PFSK-1 (cell line): ENCODE measurements at regions not wholly inside any gene's neighbourhood (a gene's known extent, or its start where the extent isn't known, plus 50 kb on each side); places are given as distances from the start of the nearest gene placed in this dataset.

Experiments used
- FOXP2 ChIP-seq: optimal IDR thresholded peaks from 2 replicates; pipeline ENCODE3; 2011; ENCODE audit warnings: borderline replicate concordance, control low read depth, inconsistent platforms; ENCODE audit not compliant: insufficient read depth; ENCODE audit errors: extremely low read length, extremely low read depth
- POLR2AphosphoS5 ChIP-seq: IDR thresholded peaks from 2 replicates; pipeline ENCODE4 v1.6.1; 2012; ENCODE audit warnings: low read depth, mild to moderate bottlenecking, control low read depth, low read length, moderate library complexity
- SIN3A ChIP-seq: IDR thresholded peaks from 2 replicates; pipeline ENCODE4 v1.6.1; 2012; ENCODE audit warnings: mild to moderate bottlenecking, low read length, moderate library complexity, borderline replicate concordance; ENCODE audit not compliant: insufficient read depth
- TAF1 ChIP-seq: IDR thresholded peaks from 2 replicates; pipeline ENCODE4 v1.6.1; 2012; ENCODE audit warnings: low read length, control low read depth, borderline replicate concordance; ENCODE audit not compliant: insufficient read depth
- TF ChIP-seq, protein P1 (sequence below), 2 experiments: IDR thresholded peaks; 2 replicates each; pipeline versions ENCODE4 v1.6.1 to v1.8.0; 2011 to 2012; ENCODE audit warnings: low read depth in 2 of 2, low read length in 2 of 2, control low read depth in 1 of 2, inconsistent platforms in 1 of 2, mild to moderate bottlenecking in 1 of 2, moderate library complexity in 1 of 2; ENCODE audit not compliant: insufficient read depth in 1 of 2

DNA sequence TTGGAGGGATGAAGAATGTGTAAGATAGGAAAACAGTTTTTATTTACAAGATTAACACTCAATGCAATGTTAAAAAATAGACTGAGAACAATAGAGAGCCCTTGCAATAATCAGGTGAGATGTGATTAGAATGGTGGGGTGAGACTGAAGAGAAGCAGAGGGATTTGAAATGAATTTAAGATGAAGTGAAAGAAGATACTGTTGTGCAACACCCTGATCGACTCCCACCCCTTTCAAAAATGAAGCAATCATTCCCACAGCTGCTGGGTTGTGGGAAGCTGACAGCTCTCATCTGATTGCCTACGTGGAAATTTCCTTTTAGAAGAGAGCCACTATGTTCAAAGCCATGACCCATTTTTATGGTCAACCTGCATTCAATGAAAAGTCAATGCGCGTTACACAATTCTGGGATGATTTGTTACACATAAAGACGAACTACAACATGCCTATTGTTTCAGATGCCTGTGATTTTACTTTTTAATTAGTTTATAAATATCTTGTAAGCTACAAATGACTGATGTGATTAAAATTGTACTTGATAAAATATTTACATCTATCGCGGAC lies 1374.8 kb downstream of the PCDH9 start:
- TF ChIP-seq TAF1 (no peak), POLR2AphosphoS5 (no peak), SIN3A (no peak), FOXP2 (no peak)
- TF ChIP-seq, protein P1, sequence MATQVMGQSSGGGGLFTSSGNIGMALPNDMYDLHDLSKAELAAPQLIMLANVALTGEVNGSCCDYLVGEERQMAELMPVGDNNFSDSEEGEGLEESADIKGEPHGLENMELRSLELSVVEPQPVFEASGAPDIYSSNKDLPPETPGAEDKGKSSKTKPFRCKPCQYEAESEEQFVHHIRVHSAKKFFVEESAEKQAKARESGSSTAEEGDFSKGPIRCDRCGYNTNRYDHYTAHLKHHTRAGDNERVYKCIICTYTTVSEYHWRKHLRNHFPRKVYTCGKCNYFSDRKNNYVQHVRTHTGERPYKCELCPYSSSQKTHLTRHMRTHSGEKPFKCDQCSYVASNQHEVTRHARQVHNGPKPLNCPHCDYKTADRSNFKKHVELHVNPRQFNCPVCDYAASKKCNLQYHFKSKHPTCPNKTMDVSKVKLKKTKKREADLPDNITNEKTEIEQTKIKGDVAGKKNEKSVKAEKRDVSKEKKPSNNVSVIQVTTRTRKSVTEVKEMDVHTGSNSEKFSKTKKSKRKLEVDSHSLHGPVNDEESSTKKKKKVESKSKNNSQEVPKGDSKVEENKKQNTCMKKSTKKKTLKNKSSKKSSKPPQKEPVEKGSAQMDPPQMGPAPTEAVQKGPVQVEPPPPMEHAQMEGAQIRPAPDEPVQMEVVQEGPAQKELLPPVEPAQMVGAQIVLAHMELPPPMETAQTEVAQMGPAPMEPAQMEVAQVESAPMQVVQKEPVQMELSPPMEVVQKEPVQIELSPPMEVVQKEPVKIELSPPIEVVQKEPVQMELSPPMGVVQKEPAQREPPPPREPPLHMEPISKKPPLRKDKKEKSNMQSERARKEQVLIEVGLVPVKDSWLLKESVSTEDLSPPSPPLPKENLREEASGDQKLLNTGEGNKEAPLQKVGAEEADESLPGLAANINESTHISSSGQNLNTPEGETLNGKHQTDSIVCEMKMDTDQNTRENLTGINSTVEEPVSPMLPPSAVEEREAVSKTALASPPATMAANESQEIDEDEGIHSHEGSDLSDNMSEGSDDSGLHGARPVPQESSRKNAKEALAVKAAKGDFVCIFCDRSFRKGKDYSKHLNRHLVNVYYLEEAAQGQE (IDR thresholded peaks at IDR 0.05; ENCODE audit: insufficient read depth in 1 of 2, low read depth in 2 of 2, low read length in 2 of 2) = no peak

GRCh38 chr13:65854431-65854830 lies 1375.7 kb downstream of the PCDH9 start:
- no peak for TF ChIP-seq SIN3A
- no peak for TF ChIP-seq TAF1
- TF ChIP-seq, protein P1 (IDR thresholded peaks at IDR 0.05; ENCODE audit: insufficient read depth in 1 of 2, low read depth in 2 of 2, low read length in 2 of 2) = no peak
- TF ChIP-seq FOXP2 = no peak
- TF ChIP-seq POLR2AphosphoS5 = no peak

DNA sequence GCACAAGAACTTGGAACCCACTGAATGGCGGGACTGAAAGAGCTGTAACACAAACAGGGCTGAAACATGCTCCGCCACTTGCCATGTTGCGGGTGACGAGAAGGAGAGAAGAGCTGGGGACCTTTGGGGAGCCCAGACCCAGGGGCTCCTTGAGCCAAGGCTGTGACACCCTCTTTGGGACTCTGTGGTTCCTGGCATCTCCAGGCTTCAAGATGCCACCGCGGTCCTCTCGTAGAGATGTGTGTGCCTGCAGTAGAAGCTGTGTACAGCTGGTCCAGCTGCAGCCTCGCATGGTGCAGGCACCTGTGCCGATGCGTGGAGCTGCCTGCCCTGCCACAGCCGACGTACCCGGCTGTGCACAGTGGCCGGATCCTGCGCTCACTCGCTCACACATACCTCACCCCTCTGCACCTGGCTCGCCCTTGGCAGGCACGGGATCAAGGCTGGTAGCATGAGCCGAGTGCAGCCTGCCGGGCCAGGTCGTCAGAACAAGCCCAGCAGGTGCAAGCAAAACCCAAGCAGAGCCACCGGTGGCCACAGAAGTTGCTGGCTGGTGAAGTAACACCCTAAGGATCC lies 1385.8 kb downstream of the PCDH9 start:
- no peak for TF ChIP-seq POLR2AphosphoS5
- no peak for TF ChIP-seq SIN3A
- TF ChIP-seq TAF1 = no peak
- TF ChIP-seq FOXP2 = no peak
- TF ChIP-seq, protein P1 (IDR thresholded peaks at IDR 0.05; ENCODE audit: insufficient read depth in 1 of 2, low read depth in 2 of 2, low read length in 2 of 2) = no peak

- TF ChIP-seq TAF1 (no peak), FOXP2 (no peak), SIN3A (no peak), POLR2AphosphoS5 (no peak)
- TF ChIP-seq, protein P1 (IDR thresholded peaks at IDR 0.05; ENCODE audit: insufficient read depth in 1 of 2, low read depth in 2 of 2, low read length in 2 of 2) = no peak
These were observed 1386.8 kb downstream of the PCDH9 start for GRCh38 chr13:65843314-65843731.

GRCh38 chr13:65841156-65841555 lies 1389.0 kb downstream of the PCDH9 start:
- TF ChIP-seq FOXP2 (no peak), POLR2AphosphoS5 (no peak), TAF1 (no peak), SIN3A (no peak)
- TF ChIP-seq, protein P1 (IDR thresholded peaks at IDR 0.05; ENCODE audit: insufficient read depth in 1 of 2, low read depth in 2 of 2, low read length in 2 of 2) = no peak
